HG02852 (cell line): ENCODE measurements at regions not wholly inside any gene's neighbourhood (a gene's known extent, or its start where the extent isn't known, plus 50 kb on each side); places are given as distances from the start of the nearest gene placed in this dataset.

Experiments
- ATAC-seq: cut with Tn5 transposase; IDR thresholded peaks from one replicate; pipeline ENCODE4 v1.9.1; 2021; ENCODE audit warnings: mild to moderate bottlenecking, moderate library complexity; ENCODE audit not compliant: unreplicated experiment

GRCh38 chr13:106873810-106874209, 305.9 kb upstream of the ARGLU1 start:
- no peak for ATAC-seq

GRCh38 chr13:106867249-106867648, 299.3 kb upstream of the ARGLU1 start:
- no peak for ATAC-seq

DNA sequence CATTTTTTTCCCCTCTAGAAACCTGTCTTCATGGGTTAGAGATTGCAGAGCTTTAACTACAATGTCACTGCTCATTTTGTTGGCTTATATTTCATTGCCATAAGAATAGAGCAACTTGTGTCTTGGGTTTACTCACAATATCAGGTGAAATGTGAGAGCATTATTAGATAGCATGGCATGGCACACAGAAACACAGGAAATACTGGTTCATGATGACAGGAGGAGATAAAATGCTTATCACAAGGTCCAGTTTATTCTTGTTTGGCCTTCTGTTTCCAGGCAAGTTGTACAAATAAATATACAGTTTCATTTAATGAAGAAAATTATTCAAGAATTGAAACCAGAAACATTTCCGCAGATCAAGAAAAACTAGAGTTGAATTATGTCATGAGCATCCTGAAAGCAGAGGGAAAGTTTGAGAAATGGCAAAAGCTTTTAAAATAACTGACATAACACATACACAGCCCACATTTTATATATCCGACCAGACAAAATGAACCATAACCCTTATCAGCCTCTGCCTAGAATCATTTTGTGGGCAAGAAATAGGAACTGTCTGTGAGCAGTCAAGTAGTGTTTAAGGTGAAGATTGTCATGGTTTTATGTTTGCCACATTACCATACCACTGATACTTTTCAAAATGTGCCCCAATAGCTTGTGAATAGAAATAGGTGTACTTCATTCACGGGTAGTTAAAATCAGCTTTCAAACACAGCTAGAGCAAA, 297.9 kb upstream of the ARGLU1 start:
- ATAC-seq: no peak

GRCh38 chr13:106859533-106859904, 291.6 kb upstream of the ARGLU1 start:
- no peak for ATAC-seq

DNA sequence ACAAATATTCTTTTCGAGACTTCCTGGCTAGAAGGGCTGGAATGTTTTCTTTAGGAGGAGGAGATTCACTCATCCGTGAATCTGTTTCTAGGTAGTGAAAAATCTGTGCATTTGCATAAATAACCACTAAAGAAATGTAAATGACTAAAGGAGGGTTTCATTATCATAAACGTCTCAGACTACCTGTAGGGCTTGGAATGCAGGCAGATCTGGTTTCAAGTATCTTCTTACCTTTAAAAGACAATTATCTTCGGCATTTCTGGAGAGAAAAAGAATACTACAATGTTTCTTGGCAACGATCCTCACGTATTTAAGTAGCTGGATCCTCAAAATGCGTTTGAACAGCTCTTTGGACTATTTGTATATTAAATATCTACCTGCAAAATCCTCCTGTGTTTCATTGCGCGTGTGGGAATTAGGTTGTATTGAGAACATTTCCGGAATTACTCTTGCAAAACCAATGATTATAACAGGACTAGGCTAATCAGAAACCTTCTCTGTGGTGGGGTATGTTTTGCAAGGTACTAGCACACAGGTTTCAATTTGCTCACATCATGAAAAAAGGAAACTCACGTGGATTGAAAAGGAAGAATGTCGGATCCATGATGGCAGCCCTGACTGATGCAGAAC, 291.1 kb upstream of the ARGLU1 start:
- no peak for ATAC-seq

GRCh38 chr13:106852436-106852835, 284.5 kb upstream of the ARGLU1 start:
- ATAC-seq: no peak

GRCh38 chr13:106850973-106851650, 283.2 kb upstream of the ARGLU1 start:
- ATAC-seq: no peak

DNA sequence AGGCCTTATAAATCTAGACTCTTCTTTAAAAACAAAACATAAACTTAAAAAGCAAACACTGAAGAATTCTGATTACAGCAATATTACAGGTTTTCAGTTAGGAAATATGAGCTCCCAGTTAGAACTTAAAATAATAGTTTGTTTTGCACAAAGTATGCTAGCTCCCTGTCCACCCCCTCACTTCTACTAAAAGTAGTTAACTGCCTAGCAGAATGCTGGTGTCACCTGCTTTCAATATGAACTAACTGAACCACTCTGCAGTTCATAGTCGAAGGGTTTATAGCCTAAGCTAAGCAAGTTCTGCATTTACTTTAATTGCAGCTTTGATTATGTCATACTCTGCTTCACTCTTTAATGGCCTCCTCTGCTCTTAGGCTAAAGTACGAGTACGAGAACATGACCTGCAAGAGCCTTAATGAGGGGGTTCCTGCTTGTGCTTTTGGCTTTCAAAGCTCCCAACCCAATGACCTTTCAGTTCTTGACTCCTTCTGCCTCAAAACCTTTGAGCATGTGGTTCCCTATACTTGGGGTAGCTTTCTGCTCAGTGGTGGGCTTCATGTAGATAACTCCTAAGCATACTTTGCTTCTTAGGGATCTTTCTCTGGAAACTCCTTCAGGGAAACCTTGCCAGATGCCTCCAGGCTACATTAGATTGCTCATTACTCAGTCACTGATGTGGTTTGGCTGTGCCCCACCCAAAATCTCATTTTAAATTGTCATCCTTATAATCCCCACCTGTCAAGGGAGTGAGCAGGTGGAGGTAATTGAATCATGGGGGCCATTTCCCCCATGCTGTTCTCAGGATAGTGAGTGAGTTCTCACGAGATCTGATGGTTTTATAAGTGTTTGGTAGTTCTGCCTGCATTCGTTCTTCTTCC, 278.9 kb upstream of the ARGLU1 start:
- no peak for ATAC-seq

- ATAC-seq: no peak
Measured at GRCh38 chr13:106836186-106836802, 268.4 kb upstream of the ARGLU1 start.

DNA sequence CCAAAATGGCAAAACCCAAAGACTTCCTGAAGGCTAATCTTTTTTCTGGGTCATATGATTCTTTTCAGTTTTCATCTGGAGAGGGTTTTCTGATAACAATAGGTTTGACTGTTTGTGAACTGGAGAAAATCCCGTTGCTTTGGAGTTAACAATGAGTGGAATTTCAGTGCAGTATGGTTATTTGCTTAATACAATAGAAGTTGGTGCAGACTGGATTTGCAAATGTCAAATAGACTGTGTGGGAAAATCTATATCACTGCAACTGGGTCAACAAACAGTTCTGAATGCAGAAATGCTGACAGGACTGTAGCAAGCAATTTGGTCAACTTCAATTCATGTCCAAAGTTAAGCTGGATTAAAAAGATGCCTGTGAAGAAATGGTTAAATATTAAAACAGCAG, 267.5 kb upstream of the ARGLU1 start:
- no peak for ATAC-seq

DNA sequence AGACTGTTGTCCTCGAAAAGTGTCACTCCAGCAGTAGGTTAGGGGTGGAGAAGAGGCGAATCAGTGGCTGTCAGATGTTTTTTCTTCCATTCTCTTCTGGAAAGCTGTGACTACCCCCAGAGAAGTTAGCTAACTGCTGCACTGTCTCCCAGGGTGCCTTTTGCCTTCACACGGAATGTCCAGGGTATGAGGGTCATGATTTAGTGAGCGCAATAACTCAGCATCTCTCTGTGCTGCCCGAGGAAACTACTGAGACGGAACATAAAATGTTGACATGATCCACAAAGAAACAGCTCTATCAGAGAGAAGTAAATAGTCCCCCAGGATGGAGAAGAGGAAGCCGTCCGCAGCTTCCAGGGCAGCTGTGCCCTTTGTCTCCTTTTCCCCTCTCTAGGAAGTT, 254.0 kb upstream of the ARGLU1 start:
- no peak for ATAC-seq

GRCh38 chr13:106819413-106820180, 251.7 kb upstream of the ARGLU1 start:
- no peak for ATAC-seq

DNA sequence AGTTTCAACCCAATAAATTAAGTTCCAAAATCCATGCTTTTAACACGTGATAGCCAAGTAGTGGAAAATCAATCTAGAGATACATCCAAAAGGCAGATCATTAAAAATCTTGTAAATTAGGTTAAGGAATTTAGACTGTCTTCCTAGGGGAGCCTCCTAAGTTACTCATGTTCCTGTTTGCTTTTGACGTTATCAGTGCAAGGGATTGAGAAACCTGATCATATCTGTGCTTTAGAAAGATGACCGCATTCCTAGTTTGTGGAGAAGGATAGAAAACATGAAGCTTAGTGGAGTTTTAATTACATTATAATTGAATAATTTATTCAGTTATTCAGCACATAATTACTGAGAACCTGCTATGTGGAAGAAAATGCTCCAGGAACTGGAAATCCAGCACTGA, 251.0 kb upstream of the ARGLU1 start:
- ATAC-seq: no peak

GRCh38 chr13:106815545-106815944, 247.6 kb upstream of the ARGLU1 start:
- no peak for ATAC-seq

DNA sequence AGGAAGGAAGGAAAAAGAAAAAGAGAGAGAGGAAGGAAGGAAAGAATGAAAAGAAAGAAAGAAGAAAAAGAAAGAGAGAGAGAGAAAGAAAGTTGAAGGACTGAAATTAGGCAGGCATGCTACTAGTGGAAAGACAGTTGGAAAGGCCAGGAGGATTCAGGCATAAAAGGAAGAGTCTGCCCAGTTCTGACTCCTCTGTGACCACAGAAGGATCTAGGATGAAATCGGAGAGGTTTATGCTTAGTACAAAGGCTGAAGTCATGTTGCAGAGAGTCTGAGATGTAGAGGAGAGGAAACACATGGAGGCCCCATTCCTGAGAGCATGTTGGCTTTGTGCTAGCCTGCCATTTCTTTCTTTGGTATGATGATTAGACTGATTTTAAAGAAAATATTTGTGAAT, 246.5 kb upstream of the ARGLU1 start:
- ATAC-seq: no peak

- ATAC-seq: no peak
Measured at GRCh38 chr13:106810069-106810468, 242.1 kb upstream of the ARGLU1 start.

- ATAC-seq: no peak
Measured at GRCh38 chr13:106804991-106805390, 237.1 kb upstream of the ARGLU1 start.

GRCh38 chr13:106802917-106803316, 235.0 kb upstream of the ARGLU1 start:
- no peak for ATAC-seq

GRCh38 chr13:106799781-106800335, 231.9 kb upstream of the ARGLU1 start:
- no peak for ATAC-seq
